Right lobe of liver (tissue), 6 donors: ENCODE measurements at regions not wholly inside any gene's neighbourhood (a gene's known extent, or its start where the extent isn't known, plus 50 kb on each side); places are given as distances from the start of the nearest gene placed in this dataset.

Experiments used
- ATAC-seq, 4 donors: fragments of 200-7000 bp; cut with Tn5 transposase; one replicate each; pipeline ENCODE4 v1.9.1; 2020; ENCODE audit warnings: mild to moderate bottlenecking in 4 of 4, moderate library complexity in 4 of 4
- DNase-seq, 3 donors: peaks; one replicate each; pipeline ENCODE4 v3.0.0-alpha.2; 2020
- H3K27ac ChIP-seq, 3 donors: fragments of 200-600 bp; one replicate each; pipeline ENCODE4 v1.8.0; 2022
- H3K27me3 ChIP-seq, 2 donors: fragments of 200-600 bp; one replicate each; pipeline ENCODE4 v1.8.0; 2022
- H3K36me3 ChIP-seq, 4 donors: fragments of 200-600 bp; sonication (generic) in 1 of 4; one replicate each; pipeline versions ENCODE4 v1.5.1 to v1.8.0; 2017 to 2022; ENCODE audit warnings: control low read depth in 1 of 4
- H3K4me1 ChIP-seq, 4 donors: fragments of 200-600 bp; sonication (generic) in 1 of 4; one replicate each; pipeline versions ENCODE4 v1.5.1 to v1.8.0; 2017 to 2022; ENCODE audit warnings: control low read depth in 1 of 4
- H3K4me3 ChIP-seq, 3 donors: fragments of 200-600 bp; one replicate each; pipeline ENCODE4 v1.8.0; 2022
- H3K9me3 ChIP-seq, 4 donors: fragments of 200-600 bp; sonication (generic) in 1 of 4; one replicate each; pipeline versions ENCODE4 v1.5.1 to v1.8.0; 2017 to 2022; ENCODE audit warnings: control low read depth in 1 of 4
- POLR2A ChIP-seq: fragments of 450-650 bp; IDR thresholded peaks from one replicate; pipeline ENCODE4 v1.6.1; 2017; ENCODE audit warnings: antibody characterized with exemption, mild to moderate bottlenecking
- WGBS: methylation state at CpG from one replicate; pipeline ENCODE4 v1.1.6; 2018; ENCODE audit warnings: low coverage, low lambda C conversion rate; ENCODE audit not compliant: insufficient coverage; ENCODE audit errors: missing lambda C conversion rate; 5-methylcytosine and 5-hydroxymethylcytosine counted together
- intact Hi-C, 2 donors: fragments of 100-400 bp; cut with DNase I; formaldehyde crosslinking; loops; one replicate each; pipeline versions ENCODE4 v1.11.2 to v1.14.1; 2022
- TF ChIP-seq, protein P1 (sequence below), 4 donors: fragments of 200-600 bp in 3 of 4; fragments of 450-650 bp in 1 of 4; IDR thresholded peaks; one replicate each; pipeline versions ENCODE4 v1.5.1 to v1.8.0; 2016 to 2022; ENCODE audit warnings: antibody characterized with exemption in 4 of 4, mild to moderate bottlenecking in 2 of 4
- donor health status: DM: no; HTN: yes; CAD: no.
- donor health status: DM: no; HTN: no; CAD: no.
- donor health status: DM: no; HTN: no; CAD: no.
- donor health status: DM: no; HTN: yes; CAD: no.
- donor health status: DM: no; HTN: yes; CAD: no.

DNA sequence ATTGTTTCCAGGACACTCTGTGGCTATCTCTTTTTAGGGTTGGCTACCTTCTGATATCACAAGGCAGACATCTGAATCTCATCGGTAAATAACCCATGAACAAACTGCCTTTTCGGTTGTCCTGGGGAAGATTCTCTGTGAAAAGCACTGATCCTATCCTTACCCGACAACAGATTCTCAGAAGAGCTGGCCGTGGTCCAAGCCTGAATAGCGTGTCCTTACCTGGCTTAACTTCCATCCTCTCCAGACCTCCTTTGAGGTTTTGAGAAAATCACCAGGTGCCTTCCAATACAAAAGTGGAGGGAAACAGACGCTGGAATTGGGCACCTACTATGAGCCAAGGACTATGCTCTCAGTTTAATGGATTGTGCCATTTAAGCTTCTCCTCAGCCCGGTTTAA lies 87.4 kb upstream of the ARHGEF3 start:
- H3K27ac ChIP-seq = no peak overlapping the region
- 50% methylated on average over 7 of the region's 7 CpGs for WGBS
- DNase-seq (no peak), ATAC-seq (no peak)
- no peaks in the 10 kb centered on the region for H3K9me3 ChIP-seq
- no peaks in the 10 kb centered on the region for H3K36me3 ChIP-seq
- no peak overlapping the region for H3K4me3 ChIP-seq
- H3K27me3 ChIP-seq = no peaks in the 10 kb centered on the region
- no peaks in the 10 kb centered on the region for H3K4me1 ChIP-seq
- TF ChIP-seq POLR2A = no peak
- TF ChIP-seq, protein P1, sequence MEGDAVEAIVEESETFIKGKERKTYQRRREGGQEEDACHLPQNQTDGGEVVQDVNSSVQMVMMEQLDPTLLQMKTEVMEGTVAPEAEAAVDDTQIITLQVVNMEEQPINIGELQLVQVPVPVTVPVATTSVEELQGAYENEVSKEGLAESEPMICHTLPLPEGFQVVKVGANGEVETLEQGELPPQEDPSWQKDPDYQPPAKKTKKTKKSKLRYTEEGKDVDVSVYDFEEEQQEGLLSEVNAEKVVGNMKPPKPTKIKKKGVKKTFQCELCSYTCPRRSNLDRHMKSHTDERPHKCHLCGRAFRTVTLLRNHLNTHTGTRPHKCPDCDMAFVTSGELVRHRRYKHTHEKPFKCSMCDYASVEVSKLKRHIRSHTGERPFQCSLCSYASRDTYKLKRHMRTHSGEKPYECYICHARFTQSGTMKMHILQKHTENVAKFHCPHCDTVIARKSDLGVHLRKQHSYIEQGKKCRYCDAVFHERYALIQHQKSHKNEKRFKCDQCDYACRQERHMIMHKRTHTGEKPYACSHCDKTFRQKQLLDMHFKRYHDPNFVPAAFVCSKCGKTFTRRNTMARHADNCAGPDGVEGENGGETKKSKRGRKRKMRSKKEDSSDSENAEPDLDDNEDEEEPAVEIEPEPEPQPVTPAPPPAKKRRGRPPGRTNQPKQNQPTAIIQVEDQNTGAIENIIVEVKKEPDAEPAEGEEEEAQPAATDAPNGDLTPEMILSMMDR (IDR thresholded peaks at IDR 0.05) = no peak
- intact Hi-C loops = no loop called here

DNA sequence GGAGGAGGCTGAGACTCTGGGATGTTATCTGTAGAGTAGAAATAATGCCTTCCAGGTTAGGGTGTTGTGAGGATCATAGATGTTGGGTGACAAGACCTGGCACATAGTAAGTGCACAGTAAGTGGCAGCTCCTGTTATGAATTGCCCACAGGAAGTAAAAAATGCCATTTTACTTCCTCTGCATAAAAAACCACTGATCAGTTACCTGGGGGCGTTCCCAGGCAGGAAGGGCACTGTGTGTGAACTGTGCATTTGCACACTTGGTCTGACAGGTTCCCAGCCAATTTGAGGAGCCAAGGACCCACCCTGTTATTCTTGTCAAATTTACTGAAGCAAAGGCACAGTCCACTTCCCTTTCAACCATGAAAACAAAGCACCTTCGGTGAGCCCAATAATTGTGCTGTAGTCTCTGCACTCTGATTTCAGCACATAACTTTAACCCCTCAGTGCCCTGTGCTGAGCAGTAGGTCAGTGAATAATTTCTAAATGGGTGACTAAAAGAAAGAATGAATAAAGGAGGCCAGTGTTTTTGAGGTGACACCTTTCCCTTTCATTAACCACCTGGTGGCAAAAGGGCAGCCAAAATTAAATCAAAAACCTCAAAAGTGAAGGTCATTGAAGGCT lies 85.8 kb upstream of the ARHGEF3 start:
- ATAC-seq = no peak
- Histone ChIP-seq H3K9me3 (no peaks in the 10 kb centered on the region), H3K36me3 (no peaks in the 10 kb centered on the region), H3K4me3 (no peak overlapping the region), H3K4me1 (no peaks in the 10 kb centered on the region), H3K27me3 (no peaks in the 10 kb centered on the region), H3K27ac (no peak overlapping the region)
- DNase-seq = no peak
- intact Hi-C loops = no loop called here
- 24% methylated on average over 1 of the region's 2 CpGs for WGBS
- TF ChIP-seq, protein P1 (IDR thresholded peaks at IDR 0.05) = no peak
- TF ChIP-seq POLR2A = no peak

DNA sequence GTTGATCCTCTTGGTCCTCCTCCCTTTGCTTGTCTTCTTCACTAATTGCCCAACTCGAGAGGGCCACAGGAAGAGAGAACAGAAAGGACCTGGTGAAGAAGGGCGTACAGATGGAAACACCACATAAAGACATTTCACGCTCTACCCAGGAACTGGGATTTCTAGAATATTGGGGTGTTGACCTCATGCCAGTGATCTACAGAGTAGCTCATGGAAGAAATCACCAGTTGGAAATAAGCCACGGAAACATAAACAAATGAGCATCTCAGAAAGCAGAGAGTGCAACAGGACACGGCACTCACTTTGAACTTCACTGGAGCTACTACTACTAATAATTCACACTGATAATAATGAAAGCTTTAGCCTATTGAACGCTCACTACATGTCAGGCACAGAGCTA lies 84.6 kb upstream of the ARHGEF3 start:
- intact Hi-C loops = no loop called here
- ATAC-seq = no peak
- Histone ChIP-seq H3K9me3 (no peaks in the 10 kb centered on the region), H3K4me1 (no peaks in the 10 kb centered on the region), H3K27ac (no peak overlapping the region), H3K4me3 (no peak overlapping the region), H3K27me3 (no peaks in the 10 kb centered on the region), H3K36me3 (no peaks in the 10 kb centered on the region)
- TF ChIP-seq POLR2A = no peak
- TF ChIP-seq, protein P1 (IDR thresholded peaks at IDR 0.05) = no peak
- DNase-seq = no peak
- WGBS = 52% methylated on average over 6 of the region's 6 CpGs

DNA sequence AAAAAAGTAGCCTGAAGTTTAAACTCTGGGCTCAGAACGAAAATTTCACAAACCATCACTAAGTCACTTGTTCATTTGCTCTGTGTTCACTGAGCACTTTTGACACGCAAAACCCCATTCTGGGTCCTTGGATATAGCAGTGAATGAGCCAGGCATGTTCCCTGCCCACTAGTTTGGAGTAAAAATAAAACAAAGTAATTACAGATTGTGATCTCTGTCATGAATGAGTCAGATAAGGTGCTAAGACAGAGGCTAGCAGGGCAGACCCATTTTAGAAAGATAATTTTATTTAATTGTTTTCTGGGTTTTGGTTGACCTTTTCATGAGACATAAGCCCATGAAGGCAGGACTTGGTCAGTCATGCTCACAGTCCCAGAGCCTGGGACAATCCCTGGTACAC lies 84.1 kb upstream of the ARHGEF3 start:
- no peak overlapping the region for H3K4me3 ChIP-seq
- H3K4me1 ChIP-seq = no peaks in the 10 kb centered on the region
- H3K36me3 ChIP-seq = no peaks in the 10 kb centered on the region
- H3K27ac ChIP-seq = no peak overlapping the region
- no peaks in the 10 kb centered on the region for H3K27me3 ChIP-seq
- intact Hi-C loops = no loop called here
- WGBS = 78% methylated on average over 2 of the region's 2 CpGs
- no peak for DNase-seq
- no peak for ATAC-seq
- TF ChIP-seq, protein P1 (IDR thresholded peaks at IDR 0.05) = no peak
- no peak for TF ChIP-seq POLR2A
- H3K9me3 ChIP-seq = no peaks in the 10 kb centered on the region

DNA sequence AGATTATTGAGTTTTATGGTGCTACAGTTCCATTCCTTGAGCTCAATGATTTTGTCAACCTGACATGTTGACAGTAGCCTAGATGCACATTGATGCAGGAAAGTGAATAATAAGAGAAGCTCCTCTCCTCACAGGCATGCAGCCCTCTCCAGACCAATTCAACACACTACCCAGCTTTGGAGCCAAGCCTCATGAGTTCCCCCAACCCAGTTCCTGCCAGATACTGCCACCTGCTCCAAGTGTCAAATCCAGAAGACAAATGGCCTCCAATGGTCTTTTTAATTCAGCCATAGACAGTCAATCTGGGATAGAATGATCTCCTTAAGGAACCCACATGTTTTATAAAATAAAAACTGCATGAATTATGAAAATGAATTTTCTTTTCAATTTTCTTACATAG lies 83.7 kb upstream of the ARHGEF3 start:
- intact Hi-C loops = no loop called here
- TF ChIP-seq, protein P1 (IDR thresholded peaks at IDR 0.05) = no peak
- no peak for TF ChIP-seq POLR2A

More for the DNA sequence above, 83.7 kb upstream of the ARHGEF3 start:
- no peaks in the 10 kb centered on the region for H3K4me1 ChIP-seq
- no peak overlapping the region for H3K27ac ChIP-seq
- DNase-seq (no peak), ATAC-seq (no peak)
- no peaks in the 10 kb centered on the region for H3K9me3 ChIP-seq
- no peaks in the 10 kb centered on the region for H3K36me3 ChIP-seq
- H3K27me3 ChIP-seq = no peaks in the 10 kb centered on the region
- H3K4me3 ChIP-seq = no peak overlapping the region
